ENCODE measurements at regions not wholly inside any gene's neighbourhood (a gene's known extent, or its start where the extent isn't known, plus 50 kb on each side); places are given as distances from the start of the nearest gene placed in this dataset.

DNA sequence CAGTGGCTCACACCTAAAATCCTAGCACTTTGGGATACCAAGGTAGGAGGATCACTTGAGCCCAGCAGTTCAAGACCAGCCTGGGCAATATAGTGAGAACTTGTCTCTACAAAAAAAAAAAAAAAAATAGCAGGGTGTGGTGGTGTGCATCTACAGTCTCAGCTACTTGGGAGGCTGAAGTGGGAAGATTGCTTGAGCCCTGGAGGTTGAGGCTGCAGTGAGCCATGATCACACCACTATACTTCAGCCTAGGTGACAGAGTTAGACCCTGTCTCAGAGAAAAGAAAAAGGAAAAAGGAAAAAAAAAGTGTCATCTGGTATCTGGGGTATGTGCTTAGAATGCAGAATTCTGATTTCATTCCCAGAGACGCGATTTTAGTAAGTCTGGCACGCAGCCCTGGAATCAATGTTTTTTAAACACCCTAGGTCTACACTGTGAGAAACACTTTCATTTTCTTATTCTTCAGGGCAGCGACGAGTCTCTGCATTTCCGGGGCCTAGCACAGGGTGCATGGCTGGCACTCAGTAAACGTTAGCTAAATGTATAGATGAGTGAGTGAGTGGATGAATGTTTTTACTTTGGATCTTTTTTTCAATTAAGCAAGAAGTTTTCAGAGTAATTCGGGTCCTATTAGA is 243.8 kb upstream of the PWP1 start:
- TF ChIP-seq CTCF (IDR thresholded peaks at IDR 0.05): no peak
- Histone ChIP-seq H3K27me3 (ENCODE audit: insufficient read depth in 3 of 3, low read length in 2 of 3) (no peaks in the 10 kb centered on the region), H3K27ac (peak overlapping the region; percentile 8), H3K4me3 (no peak overlapping the region), H3K9me3 (no peaks in the 10 kb centered on the region), H3K36me3 (ENCODE audit: insufficient read depth in 1 of 2, low read depth in 1 of 2) (no peaks in the 10 kb centered on the region), H3K4me1 (no peaks in the 10 kb centered on the region)
- no peak for ATAC-seq
- intact Hi-C loops (cut with DNase I): no loop called here
- 38 to 45% (median 41%) methylated on average over 8 of the region's 8 CpGs for WGBS, 3 donors
- DNase-seq: no peak

GRCh38 chr12:107442326-107442987 is 243.1 kb upstream of the PWP1 start:
- ATAC-seq (no peak), DNase-seq (no peak)
- H3K27me3 ChIP-seq (ENCODE audit: insufficient read depth in 3 of 3, low read length in 2 of 3): no peaks in the 10 kb centered on the region
- H3K36me3 ChIP-seq (ENCODE audit: insufficient read depth in 1 of 2, low read depth in 1 of 2): no peaks in the 10 kb centered on the region
- no peaks in the 10 kb centered on the region for H3K4me1 ChIP-seq
- 56 to 65% (median 56%) methylated on average over 7 of the region's 7 CpGs for WGBS, 3 donors
- intact Hi-C loops (cut with DNase I): no loop called here
- peak overlapping the region; percentile 8 for H3K27ac ChIP-seq
- TF ChIP-seq CTCF (IDR thresholded peaks at IDR 0.05): no peak
- no peak overlapping the region for H3K4me3 ChIP-seq
- no peaks in the 10 kb centered on the region for H3K9me3 ChIP-seq

GRCh38 chr12:107443320-107444090 is 242.1 kb upstream of the PWP1 start:
- DNase-seq: no peak
- no peaks in the 10 kb centered on the region for H3K9me3 ChIP-seq
- no peak overlapping the region for H3K27ac ChIP-seq
- H3K36me3 ChIP-seq (ENCODE audit: insufficient read depth in 1 of 2, low read depth in 1 of 2): no peaks in the 10 kb centered on the region
- intact Hi-C loops (cut with DNase I): no loop called here
- no peak overlapping the region for H3K4me3 ChIP-seq
- 82 to 88% (median 87%) methylated on average over 10 of the region's 10 CpGs for WGBS, 3 donors
- no peaks in the 10 kb centered on the region for H3K4me1 ChIP-seq
- ATAC-seq: no peak
- no peaks in the 10 kb centered on the region for H3K27me3 ChIP-seq (ENCODE audit: insufficient read depth in 3 of 3, low read length in 2 of 3)
- no peak for TF ChIP-seq CTCF (IDR thresholded peaks at IDR 0.05)

- no peak for ATAC-seq
- Histone ChIP-seq H3K27me3 (ENCODE audit: insufficient read depth in 3 of 3, low read length in 2 of 3) (no peaks in the 10 kb centered on the region), H3K27ac (no peak overlapping the region), H3K4me3 (no peak overlapping the region), H3K9me3 (no peaks in the 10 kb centered on the region), H3K4me1 (no peaks in the 10 kb centered on the region), H3K36me3 (ENCODE audit: insufficient read depth in 1 of 2, low read depth in 1 of 2) (no peaks in the 10 kb centered on the region)
- WGBS, 3 donors: 70 to 74% (median 71%) methylated on average over 10 of the region's 10 CpGs
- TF ChIP-seq CTCF (IDR thresholded peaks at IDR 0.05): no peak
- DNase-seq: no peak
- intact Hi-C loops (cut with DNase I): no loop called here
Observed at GRCh38 chr12:107444771-107445170, 240.8 kb upstream of the PWP1 start.
